ENCODE measurements at regions not wholly inside any gene's neighbourhood (a gene's known extent, or its start where the extent isn't known, plus 50 kb on each side); places are given as distances from the start of the nearest gene placed in this dataset.

- DNase-seq (ENCODE audit: extremely low read depth in 1 of 11, low read depth in 9 of 11, low spot score in 4 of 11), result no peak
Measured at GRCh38 chr17:70024253-70024652, 50.8 kb upstream of the KCNJ16 start.
